ENCODE measurements at regions not wholly inside any gene's neighbourhood (a gene's known extent, or its start where the extent isn't known, plus 50 kb on each side); places are given as distances from the start of the nearest gene placed in this dataset.

DNA sequence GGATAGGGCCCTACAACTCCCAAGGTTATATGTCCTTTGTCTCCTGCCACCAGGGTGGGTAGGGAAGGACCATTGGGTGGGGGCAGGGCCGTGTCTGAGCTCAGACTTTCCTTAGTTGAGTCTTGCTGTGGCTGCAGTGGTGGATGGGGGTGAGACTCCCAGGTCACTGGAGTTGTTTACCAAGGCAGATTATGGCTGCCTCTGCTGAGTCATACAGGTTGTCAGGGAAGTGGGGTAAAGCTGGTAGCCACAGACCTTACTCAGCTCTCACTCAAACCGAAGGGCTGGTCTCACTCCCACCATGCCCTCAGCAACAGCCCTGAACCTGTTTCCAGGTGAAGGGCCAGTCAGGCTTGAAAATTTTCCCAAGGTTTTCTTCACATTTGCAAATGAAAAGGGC lies 58.8 kb upstream of the FAAH2 start:
- peak; percentile 39; the same call in 1 of the 2 replicates for TF ChIP-seq MAFK (IDR thresholded peaks at IDR 0.05; ENCODE audit: low read depth, low read length)
- TF ChIP-seq NANOG (IDR thresholded peaks at IDR 0.05; ENCODE audit: insufficient read depth, low read depth, low read length, poor library complexity, severe bottlenecking): no peak
- H3K79me2 ChIP-seq (ENCODE audit: control insufficient read depth in 1 of 2, insufficient read depth in 2 of 2, low read length in 2 of 2): no peaks in the 10 kb centered on the region
- H2BK20ac ChIP-seq (ENCODE audit: low read length): no peak overlapping the region
- no peak overlapping the region for H3K56ac ChIP-seq (replicated peaks; ENCODE audit: insufficient read length, low read depth, low read length)
- H3K18ac ChIP-seq (ENCODE audit: extremely low read depth, low read length): no peak overlapping the region; the same call in 1 of the 2 replicates
- ChIA-PET POLR2A (ENCODE audit: partially characterized antibody) (no interaction called here), CTCF (ENCODE audit: partially characterized antibody) (no interaction called here)
- H3K9ac ChIP-seq (replicated peaks in 1 of 4; ENCODE audit: extremely low read depth in 1 of 4, low read depth in 3 of 4, low read length in 3 of 4): no peak overlapping the region
- H4K5ac ChIP-seq (ENCODE audit: insufficient read length, low read depth, low read length): no peak overlapping the region
- WGBS, 2 experiments (ENCODE audit: extremely low coverage in 1 of 2, insufficient coverage in 1 of 2, insufficient read length in 1 of 2, insufficient replicate concordance in 2 of 2, low coverage in 1 of 2, low lambda C conversion rate in 2 of 2, missing lambda C conversion rate in 1 of 2): 60% methylated on average over 1 of the region's 2 CpGs; no CpG with 5 or more reads in 1 of the 2 experiments
- no peak overlapping the region for H3K14ac ChIP-seq (ENCODE audit: insufficient read length)
- DNase-seq (ENCODE audit: low read depth in 1 of 2, low spot score in 2 of 2) (no peak), FAIRE-seq (peak; percentile 90)
- no peaks in the 10 kb centered on the region for H3K23me2 ChIP-seq (ENCODE audit: low read depth, low read length)
- H2BK12ac ChIP-seq (ENCODE audit: low read depth, low read length): 0 out of 2 replicates have a peak overlapping the region, but pooled peaks have one; percentile 60
- H4K20me1 ChIP-seq (replicated peaks in 1 of 2; ENCODE audit: control insufficient read depth in 1 of 2, insufficient read depth in 2 of 2, low read length in 2 of 2): no peaks in the 10 kb centered on the region
- peak overlapping the region; percentile 24 to 42; a peak in 2 of 4 replicates for H3K4me2 ChIP-seq (ENCODE audit: insufficient read depth in 1 of 2, low read depth in 2 of 2, low read length in 2 of 2)
- no peak overlapping the region for H2BK15ac ChIP-seq (ENCODE audit: low read length)
- H3K23ac ChIP-seq (ENCODE audit: insufficient read length): no peak overlapping the region
- no peak overlapping the region for H3K27ac ChIP-seq (ENCODE audit: low read depth, low read length)
- peaks cover 0 to 6% (median 3%) of the 10 kb centered on the region in 4 experiments; a peak in 2 of 7 replicates for H3K4me1 ChIP-seq (replicated peaks in 1 of 4; ENCODE audit: control insufficient read depth in 3 of 4, insufficient read depth in 4 of 4, low read length in 3 of 4)
- H2BK5ac ChIP-seq (ENCODE audit: low read depth, low read length): no peak overlapping the region
- no peak overlapping the region for H2BK120ac ChIP-seq (replicated peaks; ENCODE audit: low read depth, low read length)
- H4K91ac ChIP-seq (replicated peaks; ENCODE audit: insufficient read length, low read length): no peak overlapping the region
- no peak overlapping the region for H3K4me3 ChIP-seq (ENCODE audit: extremely low read depth in 1 of 4, insufficient read depth in 2 of 4, low read depth in 3 of 4, low read length in 4 of 4)
- H2AK5ac ChIP-seq (ENCODE audit: low read depth, low read length): no peak overlapping the region
- no peak overlapping the region for H2AFZ ChIP-seq (ENCODE audit: low read length)
- no peaks in the 10 kb centered on the region for H3K27me3 ChIP-seq (replicated peaks in 1 of 4; ENCODE audit: control insufficient read depth in 3 of 4, extremely low read depth in 1 of 4, insufficient read depth in 3 of 4, low read length in 3 of 4)
- no peaks in the 10 kb centered on the region for H3K36me3 ChIP-seq (ENCODE audit: control insufficient read depth in 2 of 4, insufficient read depth in 4 of 4, low read length in 3 of 4)
- H4K8ac ChIP-seq (ENCODE audit: extremely low read depth, insufficient read depth, low read length): no peak overlapping the region
- no peak overlapping the region for H3K4ac ChIP-seq (replicated peaks; ENCODE audit: insufficient read length, low read depth, low read length)
- no peaks in the 10 kb centered on the region for H3K79me1 ChIP-seq (ENCODE audit: low read depth, low read length)
- H3K9me3 ChIP-seq (ENCODE audit: insufficient read depth in 2 of 2, low read depth in 1 of 2, low read length in 1 of 2): no peaks in the 10 kb centered on the region
